Bronchial epithelial cell (primary cell): ENCODE measurements at regions not wholly inside any gene's neighbourhood (a gene's known extent, or its start where the extent isn't known, plus 50 kb on each side); places are given as distances from the start of the nearest gene placed in this dataset.

Source experiments
- DNase-seq: peaks from one replicate; pipeline ENCODE4 v3.0.0-alpha.2; 2010; ENCODE audit warnings: low read depth
- FAIRE-seq: peaks from 2 replicates; lab custom pipeline; 2011; peaks lifted over from hg19 to GRCh38; lab: Jason Lieb, UNC
- H3K27me3 ChIP-seq: 2 replicates; pipeline ENCODE4 v1.5.1; 2011; ENCODE audit warnings: low read length; ENCODE audit not compliant: control insufficient read depth, insufficient read depth
- H3K36me3 ChIP-seq: 2 replicates; pipeline ENCODE4 v1.5.1; 2011; ENCODE audit warnings: low read length; ENCODE audit not compliant: control insufficient read depth, insufficient read depth
- H3K4me3 ChIP-seq: 2 replicates; pipeline ENCODE4 v1.5.1; 2011; ENCODE audit warnings: mild to moderate bottlenecking, low read depth, low read length, control low read depth
- CTCF ChIP-seq: IDR thresholded peaks from 2 replicates; pipeline ENCODE4 v1.5.1; 2011; ENCODE audit warnings: mild to moderate bottlenecking, moderate library complexity, low read length, control low read depth, inconsistent platforms; ENCODE audit not compliant: insufficient read depth, severe bottlenecking

- DNase-seq, result no peak
- no peaks in the 10 kb centered on the region for H3K36me3 ChIP-seq
- no peaks in the 10 kb centered on the region for H3K27me3 ChIP-seq
- H3K4me3 ChIP-seq, result no peak overlapping the region
- no peak for FAIRE-seq
- TF ChIP-seq CTCF, result no peak
Observed at GRCh38 chr2:40953341-40953740, 501.5 kb upstream of the SLC8A1 start.

GRCh38 chr2:40955042-40955441, 503.2 kb upstream of the SLC8A1 start:
- peak; percentile 1 for DNase-seq
- no peaks in the 10 kb centered on the region for H3K36me3 ChIP-seq
- no peak overlapping the region for H3K4me3 ChIP-seq
- H3K27me3 ChIP-seq, result no peaks in the 10 kb centered on the region
- no peak for TF ChIP-seq CTCF
- no peak for FAIRE-seq

GRCh38 chr2:40955635-40956034, 503.7 kb upstream of the SLC8A1 start:
- H3K4me3 ChIP-seq, result no peak overlapping the region
- TF ChIP-seq CTCF, result no peak
- H3K36me3 ChIP-seq, result no peaks in the 10 kb centered on the region
- DNase-seq (peak; percentile 17), FAIRE-seq (no peak)
- H3K27me3 ChIP-seq, result no peaks in the 10 kb centered on the region

- FAIRE-seq (no peak), DNase-seq (peak; percentile 43)
- TF ChIP-seq CTCF, result no peak
- Histone ChIP-seq H3K27me3 (no peaks in the 10 kb centered on the region), H3K4me3 (no peak overlapping the region), H3K36me3 (no peaks in the 10 kb centered on the region)
Observed at GRCh38 chr2:40957508-40957907, 505.6 kb upstream of the SLC8A1 start.

GRCh38 chr2:40962026-40962425, 510.1 kb upstream of the SLC8A1 start:
- Histone ChIP-seq H3K27me3 (no peaks in the 10 kb centered on the region), H3K36me3 (no peaks in the 10 kb centered on the region), H3K4me3 (no peak overlapping the region)
- DNase-seq, result no peak
- TF ChIP-seq CTCF, result no peak
- FAIRE-seq, result no peak

- TF ChIP-seq CTCF, result no peak
- no peak overlapping the region for H3K4me3 ChIP-seq
- FAIRE-seq (no peak), DNase-seq (no peak)
- no peaks in the 10 kb centered on the region for H3K27me3 ChIP-seq
- no peaks in the 10 kb centered on the region for H3K36me3 ChIP-seq
Observed at GRCh38 chr2:40964509-40965250, 512.8 kb upstream of the SLC8A1 start.
